Lower leg skin (tissue), 4 donors: ENCODE measurements at regions not wholly inside any gene's neighbourhood (a gene's known extent, or its start where the extent isn't known, plus 50 kb on each side); places are given as distances from the start of the nearest gene placed in this dataset.

Experiments
- DNase-seq, 2 donors: peaks; one replicate each; pipeline ENCODE4 v3.0.0-alpha.2; 2019; ENCODE audit warnings: low spot score in 2 of 2
- H3K4me3 ChIP-seq: fragments of 200-600 bp; sonication (generic); 2 replicates; pipeline ENCODE4 v1.5.1; 2017; ENCODE audit warnings: mild to moderate bottlenecking, low read depth; ENCODE audit not compliant: poor library complexity, severe bottlenecking
- CTCF ChIP-seq, 3 donors: fragments of 450-650 bp; IDR thresholded peaks; one replicate each; pipeline ENCODE4 v1.5.1; 2016; ENCODE audit warnings: antibody characterized with exemption in 3 of 3, mild to moderate bottlenecking in 3 of 3, moderate library complexity in 2 of 3
- POLR2A ChIP-seq, 2 donors: fragments of 450-650 bp; IDR thresholded peaks; one replicate each; pipeline ENCODE4 v1.6.1; 2016 to 2017; ENCODE audit warnings: antibody characterized with exemption in 2 of 2, mild to moderate bottlenecking in 1 of 2, moderate library complexity in 1 of 2
- WGBS, 2 donors: methylation state at CpG; one replicate each; pipeline ENCODE4 v1.1.5; 2018; 5-methylcytosine and 5-hydroxymethylcytosine counted together
- intact Hi-C: fragments of 100-400 bp; cut with DNase I; formaldehyde crosslinking; loops from one replicate; pipeline ENCODE4 v1.15.0; 2023; ENCODE audit warnings: low total_unique reads

- no peak for TF ChIP-seq CTCF (IDR thresholded peaks at IDR 0.05)
- TF ChIP-seq POLR2A (IDR thresholded peaks at IDR 0.05), result no peak
- no peak for DNase-seq
- no peak overlapping the region for H3K4me3 ChIP-seq
- WGBS, 2 donors, result 87 to 94% methylated on average over 2 of the region's 2 CpGs
- intact Hi-C loops, result no loop called here
Measured at GRCh38 chr4:124192544-124192943, 520.0 kb downstream of the ANKRD50 start.

DNA sequence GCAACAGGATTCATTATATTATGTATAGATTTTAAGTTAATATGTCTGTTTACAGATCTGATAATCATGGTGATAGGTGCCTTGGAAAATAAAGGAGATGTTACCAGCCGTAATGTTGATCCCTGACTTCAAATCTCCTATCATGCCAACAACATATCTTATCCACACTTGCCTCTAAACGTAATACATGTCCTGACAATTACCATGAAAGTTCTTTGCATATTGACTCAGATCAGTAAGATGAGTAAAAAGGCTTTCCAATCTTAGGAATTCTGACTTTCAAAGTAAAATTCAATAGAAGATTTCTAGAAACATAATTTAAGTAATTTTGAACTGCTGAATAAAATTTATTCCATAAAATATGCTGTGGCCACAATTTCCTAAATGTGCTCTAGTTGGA lies 513.3 kb downstream of the ANKRD50 start:
- H3K4me3 ChIP-seq, result no peak overlapping the region
- 51 to 54% methylated on average over 2 of the region's 2 CpGs for WGBS, 2 donors
- TF ChIP-seq CTCF (IDR thresholded peaks at IDR 0.05) (no peak), POLR2A (IDR thresholded peaks at IDR 0.05) (no peak)
- intact Hi-C loops, result no loop called here
- no peak for DNase-seq

DNA sequence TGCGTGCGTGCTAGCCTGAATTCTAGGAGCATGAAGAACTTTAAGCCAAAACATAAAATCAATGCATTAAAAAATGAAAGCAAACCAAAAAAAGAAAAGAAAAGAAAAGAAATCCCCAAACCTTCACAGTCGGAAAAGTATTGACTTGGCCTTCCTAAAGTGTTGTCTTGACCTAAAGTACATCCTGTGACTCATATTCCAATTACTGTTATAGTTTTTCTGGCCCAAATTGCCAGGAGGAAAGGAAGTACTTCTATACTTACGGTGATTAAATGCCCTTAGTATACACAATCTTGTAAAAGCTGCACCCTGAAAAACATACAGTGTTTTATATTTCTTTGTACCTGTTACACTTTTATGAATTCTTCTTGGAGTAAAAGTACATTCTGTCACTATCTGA lies 512.8 kb downstream of the ANKRD50 start:
- 38 to 43% methylated on average over 4 of the region's 4 CpGs for WGBS, 2 donors
- DNase-seq, result no peak
- no peak overlapping the region for H3K4me3 ChIP-seq
- intact Hi-C loops, result no loop called here
- no peak for TF ChIP-seq CTCF (IDR thresholded peaks at IDR 0.05)
- TF ChIP-seq POLR2A (IDR thresholded peaks at IDR 0.05), result no peak

DNA sequence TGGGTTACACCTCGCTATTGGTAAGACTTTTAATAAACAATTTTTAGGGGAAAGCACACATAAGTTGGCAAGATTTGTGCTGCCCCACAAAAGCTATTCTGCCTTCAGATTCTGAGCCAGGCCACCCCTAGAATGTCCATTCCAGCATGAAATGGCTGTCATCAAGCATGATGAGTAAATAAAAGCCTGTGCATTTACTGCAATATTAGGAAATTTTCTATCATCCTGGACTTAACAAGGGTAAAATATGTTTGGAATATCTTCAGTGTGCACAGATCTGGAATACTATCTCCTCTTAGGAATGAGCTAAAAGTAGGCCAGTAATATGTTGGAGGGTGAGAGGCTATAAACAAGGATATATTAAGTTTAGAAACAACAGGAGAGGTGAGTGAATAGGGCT lies 510.9 kb downstream of the ANKRD50 start:
- DNase-seq, result no peak
- TF ChIP-seq CTCF (IDR thresholded peaks at IDR 0.05), result no peak
- no peak for TF ChIP-seq POLR2A (IDR thresholded peaks at IDR 0.05)
- WGBS, 2 donors, result 47 to 51% methylated on average over 1 of the region's 1 CpG
- H3K4me3 ChIP-seq, result no peak overlapping the region
- intact Hi-C loops, result no loop called here

GRCh38 chr4:124202099-124202498 lies 510.4 kb downstream of the ANKRD50 start:
- intact Hi-C loops, result no loop called here
- no peak overlapping the region for H3K4me3 ChIP-seq
- WGBS, 2 donors, result 9 to 14% methylated on average over 2 of the region's 2 CpGs
- TF ChIP-seq CTCF (IDR thresholded peaks at IDR 0.05) (no peak), POLR2A (IDR thresholded peaks at IDR 0.05) (no peak)
- peak in 1 of 2 donors; percentile 40 for DNase-seq

GRCh38 chr4:124203613-124204238 lies 508.8 kb downstream of the ANKRD50 start:
- 55 to 56% methylated on average over 3 of the region's 3 CpGs for WGBS, 2 donors
- H3K4me3 ChIP-seq, result no peak overlapping the region
- intact Hi-C loops, result no loop called here
- no peak for TF ChIP-seq POLR2A (IDR thresholded peaks at IDR 0.05)
- TF ChIP-seq CTCF (IDR thresholded peaks at IDR 0.05), result no peak
- DNase-seq, result no peak
